GM19395 (cell line): ENCODE measurements at regions not wholly inside any gene's neighbourhood (a gene's known extent, or its start where the extent isn't known, plus 50 kb on each side); places are given as distances from the start of the nearest gene placed in this dataset.
"Not testable (repeated sequence)": the region's sequence is repeated elsewhere in the genome, so short reads cannot be mapped to it uniquely, and the experiment has no call there.

ENCODE experiments used
- ATAC-seq: cut with Tn5 transposase; IDR thresholded peaks from one replicate; pipeline ENCODE4 v1.9.1; 2021; ENCODE audit warnings: mild to moderate bottlenecking, moderate library complexity; ENCODE audit not compliant: unreplicated experiment

DNA sequence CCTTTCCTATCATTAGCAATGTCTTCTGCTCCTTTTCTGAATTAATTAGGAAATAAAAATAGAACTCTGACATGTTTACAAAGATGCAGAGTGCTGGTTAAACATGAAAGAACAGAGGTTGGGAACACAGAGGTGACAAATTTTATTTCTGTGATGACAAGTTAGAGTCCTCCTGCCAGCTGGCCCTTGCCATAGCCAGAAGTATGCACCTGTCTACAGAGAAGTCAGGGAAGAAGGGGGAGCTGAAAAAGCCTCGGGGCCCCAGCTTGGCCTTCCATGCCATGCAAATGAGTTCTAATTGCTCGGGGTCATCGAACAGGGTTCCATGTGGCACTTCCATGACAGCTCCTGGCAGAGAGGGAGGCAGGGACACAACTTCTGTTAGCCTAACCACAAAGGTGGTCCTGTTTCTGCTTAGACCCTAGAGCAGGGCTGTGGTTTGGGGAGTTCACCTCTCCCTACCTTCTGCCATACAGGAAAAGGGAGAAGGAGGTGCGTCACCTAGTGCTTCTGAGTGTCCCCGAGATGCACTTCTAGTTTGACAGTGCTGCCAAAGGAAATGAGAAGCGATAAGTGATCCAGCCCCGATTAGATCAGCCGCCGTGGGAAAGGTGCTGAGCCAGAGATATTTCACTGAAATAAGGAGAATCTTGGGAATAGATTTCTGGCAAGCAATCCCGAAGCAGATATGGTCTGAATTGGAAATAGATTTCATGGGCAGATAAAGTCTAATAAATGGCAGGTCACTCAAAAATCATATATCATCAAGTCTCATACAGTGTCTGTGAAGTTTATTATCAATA, 155.8 kb upstream of the FOXN3 start:
- ATAC-seq, result no peak

DNA sequence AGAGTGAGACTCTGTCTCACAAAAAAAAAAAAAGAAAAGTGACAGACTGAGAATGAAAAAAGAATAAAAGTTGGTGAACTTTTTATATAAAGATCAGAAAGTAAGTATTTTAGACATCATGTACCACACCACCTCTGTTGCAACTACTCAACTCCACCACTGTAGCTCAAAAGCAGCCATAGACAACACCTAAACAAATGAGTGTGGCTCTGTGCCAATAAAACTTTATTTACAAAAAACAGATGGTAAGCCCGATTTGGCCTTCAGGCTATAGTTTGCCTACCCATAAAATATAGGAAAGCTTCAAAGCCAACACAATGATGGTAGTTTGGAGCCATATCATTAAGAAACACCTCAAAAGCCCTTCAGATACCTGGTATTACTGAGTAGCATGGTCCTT, 154.5 kb upstream of the FOXN3 start:
- no peak for ATAC-seq

DNA sequence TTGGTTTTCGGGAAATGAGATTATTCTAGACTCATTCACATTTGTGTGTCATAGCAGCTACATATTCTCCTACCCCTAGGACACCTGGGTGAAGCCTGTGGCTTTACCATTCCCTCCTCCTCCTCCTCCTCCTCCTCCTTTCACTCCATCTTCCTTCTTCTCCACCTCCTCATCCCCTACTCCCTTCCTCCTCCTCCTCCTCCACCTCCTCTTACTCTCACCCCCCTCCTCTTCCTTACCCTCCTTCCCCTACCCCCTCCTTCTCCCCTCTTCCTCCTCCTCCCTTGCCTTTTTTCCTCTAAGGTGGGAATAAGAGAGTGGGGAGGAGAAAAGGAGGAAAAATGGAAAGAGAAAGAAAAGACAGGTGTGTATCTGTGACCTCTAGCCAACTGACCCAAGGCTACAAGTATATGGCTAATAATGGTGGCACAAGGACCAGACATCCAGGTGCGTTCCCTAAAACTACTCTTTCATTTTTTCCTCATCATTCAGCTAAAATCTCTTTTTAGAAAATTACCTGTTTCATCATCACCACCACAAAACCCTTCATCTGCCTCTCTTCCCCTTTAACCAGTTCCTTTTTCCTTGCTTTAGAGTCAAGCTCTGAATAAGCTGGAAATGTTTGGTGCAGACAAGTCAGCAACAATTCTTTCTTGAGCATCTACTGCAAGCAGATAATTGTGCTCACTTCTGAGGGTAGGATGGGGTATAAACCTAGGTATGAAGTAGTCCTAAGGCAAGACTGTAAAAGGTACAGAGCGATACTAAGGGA, 149.8 kb upstream of the FOXN3 start:
- ATAC-seq, result no peak

DNA sequence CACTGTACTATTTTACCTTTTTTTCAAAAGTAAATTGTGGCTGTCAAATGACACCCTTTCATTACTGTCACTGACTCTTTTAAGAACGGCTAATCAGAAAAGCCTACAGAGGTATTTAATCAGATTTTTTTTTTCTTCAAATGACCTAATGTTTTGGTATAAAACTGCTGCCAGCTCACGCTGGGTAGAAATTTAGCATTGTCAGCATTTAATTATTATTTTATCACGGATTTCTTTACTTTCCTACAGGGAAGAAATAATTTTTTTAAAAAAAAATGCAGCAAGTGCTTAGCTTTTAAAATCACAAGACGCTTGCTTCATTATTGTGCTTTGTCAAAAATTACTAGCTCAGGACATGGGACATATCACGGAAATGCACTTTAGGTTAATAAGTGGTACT, 149.1 kb upstream of the FOXN3 start:
- no peak for ATAC-seq

DNA sequence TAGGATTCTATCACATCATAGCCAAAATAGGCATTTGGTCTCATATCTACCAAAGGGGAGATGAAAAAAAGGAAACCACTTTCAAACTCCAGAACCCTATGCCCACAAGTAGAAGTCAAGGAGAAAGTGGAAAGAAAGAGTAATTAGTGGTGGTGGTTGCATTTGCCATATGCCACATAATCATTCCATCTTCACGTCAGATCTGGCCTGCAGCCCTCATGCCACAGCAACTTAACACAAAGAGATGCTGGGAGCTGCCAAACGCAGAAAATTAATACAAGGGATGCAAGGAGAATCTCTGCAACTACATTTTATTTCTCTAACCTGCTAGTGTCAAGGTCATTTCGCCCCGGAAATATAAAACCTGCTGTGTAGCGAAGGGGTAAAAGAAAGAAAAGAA, 148.6 kb upstream of the FOXN3 start:
- ATAC-seq, result no peak

DNA sequence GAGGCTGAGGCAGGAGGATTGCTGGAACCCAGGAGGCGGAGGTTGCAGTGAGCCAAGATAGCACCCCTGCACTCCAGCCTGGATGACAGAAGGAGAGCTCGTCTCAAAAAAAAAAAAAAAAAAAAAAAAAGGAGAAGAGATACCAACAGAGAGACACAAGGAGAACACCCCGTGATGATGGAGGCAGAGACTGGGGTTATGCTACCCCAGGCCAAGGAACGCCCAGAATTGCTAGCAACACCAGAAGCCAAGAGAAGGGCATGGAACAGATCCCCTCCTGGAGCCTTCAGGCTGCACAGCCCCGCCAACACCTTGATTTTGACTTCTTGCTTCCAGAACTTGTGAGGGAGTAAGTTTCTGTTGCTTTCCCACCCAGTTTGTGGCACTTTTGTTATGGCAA, 148.0 kb upstream of the FOXN3 start:
- no peak for ATAC-seq

DNA sequence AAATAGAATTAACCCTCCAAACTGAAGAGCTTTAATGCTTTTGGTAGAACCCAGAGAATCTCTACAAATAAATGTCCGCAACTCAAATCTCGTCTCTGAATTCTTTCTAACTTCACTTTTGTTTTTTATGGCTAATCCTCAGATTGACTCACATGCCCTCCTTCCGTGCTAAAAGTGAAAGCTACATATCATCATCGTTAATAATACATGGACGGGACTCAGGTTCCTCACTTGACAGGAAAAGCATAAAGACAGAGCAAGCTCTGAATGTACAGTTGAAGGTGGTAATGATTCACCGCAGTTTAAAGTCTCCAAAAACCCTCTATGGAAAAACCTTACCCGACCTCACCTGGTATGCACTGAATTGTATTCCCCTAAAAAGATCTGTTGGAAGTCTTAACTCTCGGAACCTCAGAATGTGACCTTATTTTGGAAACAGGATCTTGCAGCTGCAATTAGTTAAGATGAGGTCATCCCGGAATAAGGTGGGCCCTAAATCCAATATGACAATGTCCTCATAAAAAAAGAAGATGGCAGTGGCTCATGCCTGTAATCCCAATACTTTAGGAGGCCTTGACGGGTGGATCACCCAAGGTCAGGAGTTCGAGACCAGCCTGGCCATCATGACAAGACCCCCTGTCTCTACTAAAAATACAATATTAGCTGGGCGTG, 147.4 kb upstream of the FOXN3 start:
- no peak for ATAC-seq

DNA sequence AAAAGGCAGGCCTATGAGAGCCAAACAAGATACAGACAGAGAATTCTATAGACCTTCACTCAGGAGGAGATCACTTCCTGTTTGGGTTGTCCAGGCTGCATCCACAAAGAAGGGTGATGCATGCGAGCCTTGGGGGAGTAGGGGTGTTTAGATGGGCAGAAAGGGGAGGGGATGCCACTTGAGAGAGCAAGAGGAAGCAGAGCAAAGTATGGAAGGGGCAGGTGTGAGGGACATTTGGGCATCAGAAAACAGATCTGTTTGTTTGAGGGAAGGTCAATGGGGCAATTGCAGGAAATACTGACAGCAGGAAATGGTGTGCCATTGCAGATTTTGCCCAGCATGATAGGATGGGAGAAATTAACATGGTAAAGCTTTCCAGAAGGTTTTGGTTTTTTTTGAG, 146.4 kb upstream of the FOXN3 start:
- ATAC-seq, result no peak

DNA sequence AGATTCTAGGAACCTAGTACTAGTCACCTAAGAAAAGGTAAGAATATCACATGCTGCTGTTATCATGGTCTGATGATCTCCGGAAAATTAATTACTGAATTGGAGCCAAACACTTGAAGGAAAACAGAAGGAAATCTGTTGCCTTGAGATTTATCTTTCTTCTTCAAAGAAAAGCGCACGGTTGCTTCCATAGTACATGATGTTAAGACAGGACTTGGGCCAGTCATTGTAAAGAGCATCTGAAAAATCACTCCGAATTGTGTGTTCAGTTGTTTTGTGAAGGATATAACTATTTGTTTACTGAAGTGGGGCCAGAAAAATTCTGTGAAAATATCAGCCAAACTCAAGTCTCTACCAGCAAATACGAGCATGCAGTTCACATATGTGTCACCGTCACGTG, 134.9 kb upstream of the FOXN3 start:
- ATAC-seq, result no peak

DNA sequence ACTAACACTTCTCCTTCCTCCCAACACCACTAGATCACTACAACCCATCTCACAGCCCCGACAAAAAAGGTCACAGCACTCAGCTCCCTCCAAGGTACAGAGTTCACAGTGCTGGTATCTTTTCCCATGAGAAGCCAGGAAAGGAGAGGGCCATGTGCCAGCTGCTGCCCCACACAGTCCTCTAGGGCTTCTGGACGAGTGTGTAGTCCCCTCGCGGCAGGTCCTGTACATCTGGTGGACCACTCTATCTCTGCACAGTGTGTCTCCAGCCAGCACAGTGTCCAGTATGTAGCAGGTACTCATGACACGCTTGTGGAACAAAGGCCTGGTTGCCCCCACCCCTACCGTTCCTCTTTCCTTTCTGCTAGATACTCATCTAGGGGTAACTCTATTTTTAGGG, 134.4 kb upstream of the FOXN3 start:
- no peak for ATAC-seq

DNA sequence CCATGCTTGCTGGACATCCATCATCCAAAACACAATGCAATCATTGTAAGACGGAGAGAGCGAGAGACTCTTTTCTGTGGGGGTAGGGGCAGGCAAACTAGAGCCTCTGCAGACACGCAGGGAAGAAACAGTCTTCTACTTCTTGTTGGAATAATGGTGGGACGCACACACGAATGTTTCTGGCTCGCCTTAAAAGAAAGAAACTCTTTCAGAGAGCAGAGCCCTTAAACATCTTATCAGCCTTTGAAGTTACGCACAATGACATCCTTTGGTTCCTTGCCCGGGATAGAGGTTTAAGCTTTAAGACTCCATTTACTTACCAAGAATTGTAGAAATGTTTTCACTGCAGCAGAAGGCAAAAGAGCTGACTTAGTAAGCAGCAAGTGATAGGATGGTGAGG, 133.8 kb upstream of the FOXN3 start:
- no peak for ATAC-seq

DNA sequence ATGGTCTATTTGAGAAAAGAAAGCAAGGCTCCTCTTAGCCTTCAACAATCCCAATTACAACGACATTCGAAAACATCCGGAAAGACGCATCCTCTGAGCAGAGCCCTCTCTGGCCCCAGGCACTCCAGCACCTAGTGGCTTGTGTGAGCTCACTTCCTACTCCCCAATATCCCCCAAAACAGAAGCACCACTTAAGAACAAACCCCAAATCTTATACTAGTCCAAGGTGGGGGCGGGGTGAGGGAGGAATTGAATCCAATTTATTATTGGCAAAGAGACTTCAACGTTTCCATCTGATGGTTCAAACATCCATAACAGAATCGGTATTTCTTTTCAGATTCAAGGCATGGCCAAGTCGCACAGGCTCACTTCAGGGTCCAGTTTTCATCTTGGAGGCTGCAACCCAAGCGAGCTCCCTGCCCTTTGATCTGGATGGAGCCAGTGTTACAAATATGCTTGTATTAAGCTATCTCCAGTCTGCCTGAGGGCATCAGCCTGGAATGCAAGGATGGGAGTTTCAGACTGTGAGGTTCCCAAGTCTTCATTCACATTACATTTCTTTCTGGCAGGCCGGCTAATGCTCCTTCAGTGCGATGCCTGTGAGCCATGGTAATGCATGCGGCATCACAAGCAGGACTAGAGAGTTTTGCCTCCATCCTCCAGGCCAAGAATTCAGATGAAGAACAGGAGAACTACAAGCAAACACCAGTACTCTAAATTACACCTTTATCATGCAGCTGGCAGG, 132.5 kb upstream of the FOXN3 start:
- ATAC-seq, result no peak

DNA sequence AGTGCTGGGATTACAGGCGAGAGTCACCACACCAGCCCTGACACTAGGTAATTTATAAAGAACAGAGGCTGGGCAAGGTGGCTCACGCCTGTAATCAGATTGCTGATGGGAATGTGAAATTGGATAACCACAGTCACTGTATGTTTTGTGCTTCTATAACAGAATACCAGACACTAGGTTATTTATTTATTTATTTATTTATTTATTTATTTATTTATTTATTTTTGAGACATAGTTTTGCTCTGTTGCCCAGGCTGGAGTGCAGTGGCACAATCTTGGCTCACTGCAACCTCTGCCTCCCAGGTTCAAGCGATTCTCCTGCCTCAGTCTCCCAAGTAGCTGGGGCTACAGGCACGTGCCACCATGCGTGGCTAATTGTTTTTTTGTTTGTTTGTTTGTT, 130.0 kb upstream of the FOXN3 start:
- ATAC-seq, result not testable (repeated sequence)

DNA sequence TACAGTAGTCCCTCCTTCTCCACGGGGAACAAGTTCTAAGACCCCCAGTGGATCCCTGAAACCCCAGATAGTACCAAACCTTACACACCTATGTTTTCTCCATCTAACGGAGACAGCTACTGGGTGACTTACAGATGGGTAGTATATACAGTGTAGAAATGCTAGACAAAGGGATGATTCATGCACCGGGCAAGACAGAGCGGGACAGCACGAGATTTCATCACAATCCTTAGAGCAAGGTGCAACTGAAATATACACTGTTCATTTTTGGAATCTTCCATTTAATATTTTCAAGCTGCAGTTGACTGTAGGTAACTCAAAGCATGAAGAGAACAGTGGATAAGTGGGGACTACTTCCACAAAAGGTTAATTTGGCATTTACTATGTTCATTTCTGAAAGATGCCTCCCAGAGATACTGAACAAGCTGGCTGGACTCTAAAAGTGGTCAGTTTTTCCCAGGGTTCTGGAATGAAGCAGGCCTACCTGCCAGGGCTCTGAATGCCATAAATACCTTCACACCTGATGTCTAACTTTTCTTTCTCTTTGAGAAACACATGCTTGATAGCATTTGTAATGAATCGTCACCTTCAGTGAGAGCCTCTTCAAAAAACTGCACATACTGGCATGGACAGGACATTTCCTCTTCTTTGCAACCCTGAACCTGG, 127.7 kb upstream of the FOXN3 start:
- no peak for ATAC-seq

DNA sequence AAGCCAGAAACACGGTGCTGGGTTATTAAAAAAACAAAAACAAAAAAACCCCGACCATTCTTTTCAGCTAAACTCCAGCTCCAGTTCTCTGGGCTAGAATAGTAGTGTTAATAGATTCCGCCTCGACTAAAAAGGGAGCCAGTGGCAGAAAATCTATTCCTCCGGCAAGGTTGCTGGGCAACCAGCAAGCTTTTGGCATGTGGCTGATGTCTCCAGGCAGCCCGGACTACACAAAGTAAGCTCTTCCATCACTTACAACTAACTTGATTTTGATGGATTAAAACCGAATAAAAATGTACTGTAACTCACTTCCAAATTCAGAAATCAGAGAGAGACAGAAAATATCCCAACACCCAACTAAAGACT, 126.4 kb upstream of the FOXN3 start:
- no peak for ATAC-seq

DNA sequence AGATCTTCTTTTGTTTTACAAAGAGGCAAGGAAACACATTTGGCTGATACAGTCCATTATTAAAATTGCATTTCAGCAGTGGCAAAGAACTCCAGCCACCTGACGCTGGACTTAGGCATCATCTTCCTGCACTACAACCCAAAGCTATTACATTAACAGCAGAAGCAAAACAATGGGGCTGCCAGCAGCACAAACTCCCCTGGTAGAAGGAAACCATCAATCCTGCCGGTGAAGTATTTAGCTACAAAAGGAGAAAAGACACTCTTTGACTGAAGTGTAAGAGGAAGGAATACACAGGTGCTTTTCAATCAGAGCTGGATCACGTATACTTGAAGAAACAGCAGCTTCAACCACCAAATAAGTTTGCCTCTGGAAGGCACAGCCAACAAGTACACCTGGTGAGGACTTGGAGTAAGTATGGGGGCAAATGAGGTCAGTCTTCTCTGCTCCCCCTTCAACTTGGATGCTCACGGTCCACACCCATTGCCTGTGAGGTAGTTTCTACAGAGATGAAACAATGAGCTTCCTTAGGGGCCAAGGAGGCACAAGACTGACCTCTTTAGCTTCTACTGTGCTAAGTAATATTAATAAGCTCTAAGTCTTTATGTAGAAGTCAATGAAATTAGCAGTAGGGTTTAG, 125.9 kb upstream of the FOXN3 start:
- no peak for ATAC-seq

DNA sequence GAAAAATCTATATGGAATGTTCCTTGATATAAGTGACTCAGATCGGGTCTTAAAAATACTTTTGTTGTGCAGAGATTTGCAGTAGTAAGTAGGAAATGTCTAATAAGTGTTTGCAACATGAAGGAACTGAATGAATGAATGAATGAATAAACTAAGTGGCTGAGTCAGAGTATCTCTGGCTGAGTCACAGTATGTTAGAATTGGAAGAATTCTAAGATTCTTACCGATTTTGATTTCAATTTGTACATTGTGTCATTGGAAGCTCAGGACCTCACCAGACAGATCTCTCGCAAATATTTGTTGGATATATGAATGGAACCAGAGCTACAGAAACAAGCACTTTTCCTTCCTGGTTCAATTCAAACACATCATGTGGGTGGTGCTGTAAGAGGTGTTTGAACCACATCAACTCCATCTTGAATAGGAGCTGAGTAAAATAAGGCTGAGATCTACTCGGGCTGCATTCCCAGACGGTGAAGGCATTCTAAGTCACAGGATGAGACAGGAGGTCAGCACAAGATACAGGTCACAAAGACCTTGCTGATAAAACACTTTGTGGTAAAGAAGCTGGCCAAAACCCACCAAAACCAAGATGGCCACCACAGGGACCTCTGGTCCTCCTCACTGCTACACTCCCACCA, 123.9 kb upstream of the FOXN3 start:
- no peak for ATAC-seq

DNA sequence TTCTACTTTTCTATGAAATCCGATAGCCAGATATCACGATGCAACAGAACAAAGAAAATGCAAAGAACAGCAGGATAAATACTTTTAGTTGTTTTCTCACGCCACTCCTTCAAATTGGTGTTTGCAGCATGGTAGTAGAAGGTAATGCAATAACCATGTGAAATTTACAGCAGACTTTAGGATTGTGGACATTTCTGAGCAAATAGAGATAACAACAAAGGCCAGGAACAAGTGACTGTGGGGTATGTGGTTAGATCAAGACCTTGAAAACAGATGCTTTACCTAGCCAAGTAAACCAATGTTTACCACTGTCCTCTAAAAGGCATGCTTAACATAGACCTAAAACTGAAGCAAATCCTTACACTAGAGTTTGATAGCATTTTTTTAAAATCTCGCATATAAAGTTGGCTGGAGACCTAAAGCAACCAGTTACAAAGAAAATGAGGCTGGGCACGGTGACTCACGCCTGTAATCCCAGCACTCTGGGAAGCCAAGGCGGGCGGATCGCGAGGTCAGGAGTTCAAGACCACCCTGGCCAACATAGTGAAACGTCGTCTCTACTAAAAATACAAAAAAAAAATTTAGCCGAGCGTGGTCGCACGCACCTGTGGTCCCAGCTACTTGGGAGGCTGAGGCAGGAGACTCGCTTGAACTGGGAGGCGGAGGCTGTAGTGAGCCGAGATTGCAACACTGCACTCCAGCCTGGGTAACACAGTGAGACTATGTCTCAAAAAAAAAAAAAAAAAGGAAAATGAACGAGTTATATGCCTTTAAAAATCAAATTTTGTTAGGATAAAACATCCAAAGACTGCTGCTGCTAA, 123.2 kb upstream of the FOXN3 start:
- no peak for ATAC-seq

DNA sequence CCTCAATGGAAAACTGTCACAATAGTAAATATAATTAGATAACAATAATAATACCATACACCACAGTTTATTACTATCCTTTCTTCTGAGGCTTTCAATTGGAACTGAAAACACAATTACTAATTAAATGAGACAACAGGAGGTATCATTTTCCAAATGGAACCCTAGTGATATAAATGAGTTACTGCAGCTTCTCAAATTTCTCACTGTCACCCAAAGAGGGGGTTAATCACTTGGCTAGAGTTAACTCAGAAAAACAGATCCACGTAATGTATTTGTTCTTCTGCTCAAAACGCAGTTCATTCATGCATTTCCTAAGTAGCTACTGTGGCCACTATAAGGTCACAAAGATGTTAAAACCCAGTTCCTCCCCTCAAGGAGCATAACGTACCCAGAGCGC, 120.9 kb upstream of the FOXN3 start:
- ATAC-seq, result no peak
